GM19452 (cell line): ENCODE measurements at regions not wholly inside any gene's neighbourhood (a gene's known extent, or its start where the extent isn't known, plus 50 kb on each side); places are given as distances from the start of the nearest gene placed in this dataset.
"Not testable (repeated sequence)": the region's sequence is repeated elsewhere in the genome, so short reads cannot be mapped to it uniquely, and the experiment has no call there.

Experiments used
- ATAC-seq: cut with Tn5 transposase; IDR thresholded peaks from one replicate; pipeline ENCODE4 v1.9.1; 2021; ENCODE audit not compliant: unreplicated experiment

DNA sequence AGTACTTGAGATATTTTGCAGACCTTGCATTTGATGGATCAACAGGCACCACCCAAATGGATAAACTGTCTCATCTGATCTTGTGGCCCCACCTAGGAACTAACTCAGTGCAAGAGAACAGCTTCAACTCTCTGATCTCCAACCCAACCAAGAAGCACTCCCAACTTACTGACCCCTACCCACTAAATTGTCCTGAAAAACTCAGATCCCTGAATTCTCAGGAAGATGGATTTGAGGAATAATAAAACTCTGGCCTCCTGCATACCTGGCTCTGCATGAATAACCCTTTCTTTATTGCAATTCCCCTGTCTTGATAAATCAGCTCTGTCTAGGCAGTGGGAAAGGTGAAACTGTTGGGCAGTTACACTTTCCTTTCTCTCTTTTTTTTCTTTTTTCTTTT lies 247.9 kb downstream of the ZPLD1 start:
- no peak for ATAC-seq

DNA sequence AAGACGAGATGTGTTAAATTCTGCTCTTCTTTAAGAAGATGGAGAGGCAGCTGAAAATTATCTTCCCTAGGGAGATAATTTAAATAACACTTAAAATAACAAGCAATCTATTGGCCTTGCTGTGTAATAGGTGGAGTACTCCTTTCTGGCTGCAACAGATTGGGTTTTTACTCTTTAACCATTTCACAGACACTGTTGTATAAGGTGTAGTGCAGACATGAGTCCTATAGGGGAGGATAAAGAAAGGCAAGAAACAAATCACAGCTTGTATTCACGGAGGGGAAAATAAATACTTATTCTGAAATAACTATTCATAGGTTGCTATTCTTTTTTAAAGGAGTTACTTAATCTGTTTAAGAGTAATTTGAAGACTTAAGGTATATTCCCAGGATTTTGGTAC lies 252.0 kb downstream of the ZPLD1 start:
- ATAC-seq, result no peak

DNA sequence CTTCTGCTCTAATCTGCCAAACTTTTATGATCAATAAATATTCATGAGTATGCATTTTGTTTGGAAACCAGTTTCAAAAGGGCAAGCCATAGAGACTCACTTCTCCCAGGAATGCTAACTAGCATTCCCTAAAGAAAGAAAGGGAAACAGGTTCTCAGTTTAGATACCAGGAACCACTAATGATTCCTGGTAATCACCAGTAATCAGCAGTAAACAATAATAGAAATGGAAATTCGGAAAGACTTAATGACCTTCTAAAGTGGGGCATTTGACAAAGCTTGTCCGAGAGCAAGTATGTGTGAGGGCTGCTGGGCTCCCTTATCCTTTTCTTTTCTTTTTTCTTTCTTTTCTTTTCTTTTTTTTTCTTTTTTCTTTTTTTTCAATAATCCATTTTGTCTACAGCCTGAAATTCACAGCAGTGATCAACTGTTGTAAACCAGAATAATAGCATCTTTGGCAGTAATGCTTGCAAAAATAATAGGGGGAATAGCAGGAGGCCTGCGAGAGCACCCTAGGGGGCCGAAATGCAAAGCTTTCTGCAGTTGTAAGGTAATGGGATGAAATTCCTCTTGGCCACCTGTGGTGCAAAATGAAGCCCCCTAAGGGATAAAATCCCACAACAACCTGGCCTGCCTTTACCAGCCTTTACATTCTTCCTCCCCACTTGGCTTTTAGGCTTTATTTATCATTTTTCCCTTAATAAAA lies 253.2 kb downstream of the ZPLD1 start:
- no peak for ATAC-seq

DNA sequence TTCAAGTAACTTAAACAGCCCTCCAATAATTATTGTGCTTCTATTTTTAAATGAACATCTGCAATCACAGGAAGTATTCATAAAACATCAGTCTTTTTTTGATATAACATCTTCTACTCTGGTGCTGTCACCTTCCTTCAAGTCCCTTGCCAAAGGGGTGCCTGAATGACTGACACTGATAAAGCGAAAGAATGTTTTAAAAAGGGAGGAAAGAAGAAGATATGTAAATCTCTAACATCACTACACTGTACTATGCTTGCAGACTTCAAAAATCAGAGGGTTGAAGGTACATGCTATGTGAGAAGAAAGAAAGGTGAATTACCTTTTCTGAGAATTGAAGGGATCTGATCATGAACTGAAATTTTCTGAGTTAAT lies 253.7 kb downstream of the ZPLD1 start:
- no peak for ATAC-seq

DNA sequence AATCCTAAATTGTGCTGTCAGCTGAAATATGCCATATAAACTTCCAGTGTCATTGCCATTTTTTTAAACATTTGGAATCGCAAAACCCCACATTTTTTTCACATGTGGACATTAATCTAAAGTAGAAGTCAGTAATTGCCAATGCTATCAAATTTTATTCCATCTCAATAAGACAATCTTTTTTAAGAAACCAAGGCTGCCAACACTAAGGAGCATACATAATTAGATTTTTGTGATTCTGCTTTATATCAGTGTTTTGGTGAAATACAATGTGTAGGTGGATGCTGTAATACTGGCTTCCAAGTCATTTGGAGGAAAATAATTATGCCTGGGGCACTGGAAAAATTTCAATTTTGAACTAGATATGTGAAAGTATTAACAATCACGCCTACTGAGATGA lies 256.7 kb downstream of the ZPLD1 start:
- ATAC-seq, result no peak

DNA sequence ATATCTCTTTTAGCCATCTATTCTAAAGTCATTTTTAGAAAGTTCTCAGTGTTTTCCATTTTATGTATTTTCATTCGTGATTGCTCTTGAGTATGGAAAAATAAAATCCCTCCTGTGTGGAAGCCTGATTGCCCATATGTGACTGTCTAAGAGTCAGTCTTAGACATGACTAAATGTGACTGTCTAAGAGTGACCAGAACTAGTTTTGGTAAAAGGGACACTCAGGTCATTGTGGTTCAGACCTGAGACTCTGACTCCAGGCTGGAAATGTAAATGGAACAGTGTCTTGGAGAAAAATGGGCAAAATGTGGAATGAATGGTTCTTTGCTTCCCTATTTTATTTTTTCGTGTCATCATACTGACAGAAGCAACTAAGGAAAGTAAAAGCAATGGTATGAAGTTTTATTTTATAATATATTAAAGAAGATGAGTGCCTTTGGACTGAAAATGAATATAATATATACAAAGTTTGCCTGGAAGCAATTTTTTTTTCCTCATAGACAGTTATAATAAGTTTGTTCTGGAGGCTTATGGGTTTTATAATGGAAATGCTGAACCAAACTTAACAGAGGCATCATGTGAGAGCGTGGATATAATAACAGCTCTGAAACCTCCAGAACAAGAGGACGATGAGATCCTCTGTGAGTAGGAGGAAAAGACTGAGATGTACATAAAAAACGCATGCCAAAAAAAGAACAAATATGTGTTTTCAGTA lies 264.4 kb downstream of the ZPLD1 start:
- ATAC-seq, result no peak

DNA sequence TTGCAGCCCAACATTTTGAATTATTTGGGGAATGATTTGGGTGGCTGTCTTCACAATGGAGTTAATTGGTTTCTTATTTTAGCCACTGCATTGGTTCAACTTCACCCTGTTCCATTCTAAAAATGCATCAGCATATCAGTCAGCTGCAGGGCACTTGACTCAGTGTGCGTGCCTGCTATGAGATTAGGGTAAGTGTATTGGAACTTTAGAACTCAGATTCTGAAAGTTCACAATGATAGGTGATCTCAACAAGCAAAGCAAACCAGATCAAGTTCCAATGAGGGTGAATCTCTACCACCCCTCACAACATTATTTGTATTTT lies 265.0 kb downstream of the ZPLD1 start:
- no peak for ATAC-seq

DNA sequence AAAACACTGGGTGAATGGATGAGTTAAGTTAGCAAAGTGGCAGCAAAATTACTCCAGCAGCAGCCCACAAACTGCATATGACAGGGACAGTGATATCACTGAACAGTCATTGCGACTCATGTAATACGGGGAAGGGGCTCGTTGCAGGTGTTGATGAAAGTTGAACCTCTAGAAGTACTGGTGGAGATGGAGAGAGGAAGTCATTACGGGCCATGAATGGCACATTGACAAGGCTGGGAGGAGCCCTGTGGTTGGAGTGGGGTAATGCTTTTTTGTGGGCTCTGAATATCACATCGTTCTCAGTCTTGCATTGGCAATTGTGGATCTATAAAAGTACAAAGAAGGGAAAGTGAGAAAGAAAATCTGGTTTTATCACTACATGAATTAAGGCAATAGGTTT lies 278.1 kb downstream of the ZPLD1 start:
- no peak for ATAC-seq

DNA sequence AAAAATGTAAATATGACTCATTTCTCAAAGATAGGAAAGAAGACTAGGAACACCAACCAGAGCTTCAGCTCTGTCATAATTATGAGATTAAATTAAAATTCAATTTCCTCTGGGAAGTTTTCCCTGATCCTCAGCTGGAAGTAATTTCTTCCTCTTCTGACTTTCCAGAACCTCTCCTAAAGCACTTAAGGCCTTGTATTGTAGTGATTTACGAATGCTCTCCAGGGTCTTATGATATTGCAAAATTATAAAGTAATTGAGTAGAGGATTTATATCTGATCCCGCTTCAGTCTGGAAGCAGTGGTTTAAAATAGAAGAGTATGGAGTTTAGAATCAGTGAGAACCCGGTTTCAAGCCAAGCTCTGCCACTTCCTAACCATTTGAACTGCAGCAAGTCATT lies 279.8 kb downstream of the ZPLD1 start:
- peak; percentile 22 for ATAC-seq

DNA sequence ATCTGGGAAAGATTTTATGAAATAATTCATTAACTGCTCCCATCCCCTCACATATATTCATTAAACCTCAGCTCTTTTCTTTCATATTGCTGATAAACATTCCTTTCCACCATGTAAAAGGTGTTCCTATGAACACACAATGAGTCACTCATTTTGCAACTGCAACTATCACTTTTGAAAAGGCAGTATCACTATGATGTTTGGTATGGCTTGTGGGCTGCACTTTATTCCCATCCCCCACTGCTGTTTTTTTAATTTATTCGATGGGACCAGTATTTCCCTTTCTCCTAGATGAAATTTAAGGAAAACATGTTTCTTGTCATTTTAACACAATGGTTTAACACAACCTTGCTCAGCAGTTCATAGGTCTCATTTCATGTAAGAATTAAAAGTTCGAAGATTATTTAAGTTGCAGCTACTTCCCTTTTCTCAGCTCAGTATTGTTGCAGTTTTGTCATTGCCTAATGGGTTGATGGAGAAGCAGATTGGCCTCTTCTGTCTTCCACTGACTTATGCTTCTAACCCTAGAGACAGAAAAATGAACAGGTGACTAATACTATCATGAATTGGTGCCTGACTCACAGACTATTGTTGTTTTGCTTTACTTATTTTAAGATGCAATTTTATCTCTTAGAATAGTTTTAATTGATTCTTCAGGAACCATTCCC lies 280.3 kb downstream of the ZPLD1 start:
- ATAC-seq, result peak; percentile 95

DNA sequence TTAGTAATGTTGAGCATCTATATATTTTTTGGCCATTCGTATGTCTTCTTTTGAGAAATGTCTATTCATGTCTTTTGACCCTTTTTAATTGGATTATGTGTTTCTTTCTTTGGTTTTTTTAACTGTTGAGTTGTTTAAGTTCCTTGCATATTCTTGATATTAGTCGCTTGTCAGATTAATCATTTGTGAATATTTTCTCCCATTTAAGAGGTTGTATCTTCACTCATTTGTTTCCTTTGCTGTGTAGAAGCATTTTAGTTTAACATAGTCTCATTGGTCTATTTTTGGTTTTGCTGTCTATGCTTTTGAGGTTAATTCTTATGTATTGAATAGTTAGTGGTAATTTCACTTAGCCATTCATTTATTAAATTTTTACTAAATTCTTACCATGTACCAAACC lies 283.8 kb downstream of the ZPLD1 start:
- no peak for ATAC-seq

DNA sequence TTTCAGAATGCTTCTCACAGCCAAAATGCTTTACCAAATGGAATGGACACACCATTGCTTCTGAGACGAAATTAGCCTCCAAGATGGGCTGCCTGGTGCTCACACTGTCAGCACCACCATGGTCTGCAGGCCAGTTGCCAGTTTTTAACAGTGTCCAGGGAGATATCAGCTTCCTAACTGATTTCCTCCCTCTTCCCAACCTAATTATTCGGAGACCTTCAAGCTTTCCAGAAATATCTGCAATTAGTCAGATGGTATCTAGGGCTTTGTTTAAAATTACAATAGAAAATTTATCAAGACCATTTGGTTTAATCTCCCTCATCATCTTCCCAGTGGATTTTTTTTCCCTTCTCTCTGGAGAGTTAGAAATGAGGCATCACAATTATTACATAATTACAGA lies 287.5 kb downstream of the ZPLD1 start:
- no peak for ATAC-seq

DNA sequence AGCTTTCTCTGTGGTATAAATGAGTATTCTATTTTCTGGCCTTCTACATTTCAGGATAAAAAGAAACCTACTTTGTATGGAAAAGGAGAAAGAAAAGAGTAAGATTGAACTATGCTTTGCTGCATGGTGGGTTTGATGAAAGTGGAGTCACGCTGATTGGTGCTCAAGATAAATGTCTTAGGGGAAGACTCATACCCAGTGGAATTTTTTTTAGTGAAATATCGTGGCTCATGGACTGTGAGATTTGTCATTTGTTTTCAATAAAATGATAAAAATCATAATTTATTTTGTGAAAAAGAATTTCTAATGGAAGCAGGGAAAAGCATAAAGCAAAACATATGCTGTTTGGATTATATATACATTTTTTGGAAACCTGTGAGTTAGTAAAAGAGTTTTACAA lies 292.5 kb downstream of the ZPLD1 start:
- no peak for ATAC-seq

DNA sequence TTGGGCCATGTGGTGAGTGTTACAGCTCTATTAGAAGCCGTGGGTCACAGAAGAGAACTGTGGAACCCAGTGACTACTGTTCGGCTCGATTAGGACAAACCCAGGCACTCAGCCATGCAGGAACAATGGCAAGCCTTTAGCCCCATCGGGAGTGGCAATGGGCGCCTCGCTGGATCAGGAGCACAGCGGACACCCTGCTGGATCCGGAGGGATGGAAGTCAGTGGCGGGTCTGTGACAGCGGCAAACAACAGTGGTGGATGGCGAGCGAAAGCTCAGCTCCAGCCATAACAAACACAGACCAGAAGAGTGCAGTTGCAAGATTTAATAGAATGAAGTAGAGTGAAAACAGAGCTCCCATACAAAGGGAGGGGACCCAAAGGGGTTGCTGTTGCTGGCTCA lies 297.8 kb downstream of the ZPLD1 start:
- not testable (repeated sequence) for ATAC-seq

DNA sequence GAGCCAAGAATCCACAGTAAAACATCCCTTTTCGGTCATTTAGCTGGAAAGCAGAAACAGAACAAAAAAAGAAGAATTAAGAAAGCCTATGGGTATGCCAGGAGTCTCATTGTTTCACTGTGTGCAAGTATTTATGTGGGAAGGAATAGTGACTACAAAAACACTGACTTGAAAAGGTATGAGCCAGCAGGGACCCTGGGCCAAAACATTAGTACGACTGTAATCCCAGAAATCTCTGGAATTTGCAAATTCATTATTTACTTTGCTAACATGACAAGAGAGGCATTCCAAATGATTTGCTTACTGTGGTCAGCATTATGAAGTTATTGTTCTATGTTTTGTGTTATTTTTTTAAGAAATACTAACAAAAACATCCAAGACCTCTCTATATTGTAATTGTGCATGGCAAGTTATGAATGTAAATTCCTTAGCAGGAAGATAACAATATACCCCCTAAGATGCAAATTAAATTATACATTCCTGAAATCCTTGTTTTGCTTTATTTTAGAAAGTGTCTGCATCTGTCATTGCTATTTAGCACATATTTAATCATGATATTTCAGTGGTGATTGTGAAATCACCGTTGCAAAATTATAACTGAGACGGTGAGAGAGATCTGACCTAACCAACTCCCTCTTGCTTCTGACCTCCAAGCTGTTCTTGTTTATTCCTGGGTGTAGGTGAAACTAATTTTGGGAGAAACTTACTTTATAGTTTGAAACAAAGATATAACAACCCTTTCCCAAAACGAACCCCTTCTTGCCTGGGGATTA lies 299.2 kb downstream of the ZPLD1 start:
- no peak for ATAC-seq

DNA sequence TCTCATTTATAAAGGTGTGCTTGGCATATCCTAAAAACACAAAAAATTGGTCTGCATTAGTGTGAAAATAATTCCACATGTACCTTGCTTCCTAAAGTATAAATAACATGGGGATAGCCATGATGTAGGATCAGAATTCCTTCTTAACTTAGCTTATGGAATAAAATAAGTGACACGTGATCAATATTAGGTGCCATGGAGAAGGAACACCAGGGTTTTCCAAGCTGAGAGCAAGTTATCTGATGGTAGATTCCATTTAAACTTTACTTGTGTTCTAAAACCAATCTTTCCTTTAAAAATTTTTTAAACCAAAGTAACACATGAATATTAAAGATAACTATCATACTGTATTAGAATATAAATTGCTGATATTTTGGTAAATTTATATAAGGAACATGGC lies 300.5 kb downstream of the ZPLD1 start:
- ATAC-seq, result no peak

DNA sequence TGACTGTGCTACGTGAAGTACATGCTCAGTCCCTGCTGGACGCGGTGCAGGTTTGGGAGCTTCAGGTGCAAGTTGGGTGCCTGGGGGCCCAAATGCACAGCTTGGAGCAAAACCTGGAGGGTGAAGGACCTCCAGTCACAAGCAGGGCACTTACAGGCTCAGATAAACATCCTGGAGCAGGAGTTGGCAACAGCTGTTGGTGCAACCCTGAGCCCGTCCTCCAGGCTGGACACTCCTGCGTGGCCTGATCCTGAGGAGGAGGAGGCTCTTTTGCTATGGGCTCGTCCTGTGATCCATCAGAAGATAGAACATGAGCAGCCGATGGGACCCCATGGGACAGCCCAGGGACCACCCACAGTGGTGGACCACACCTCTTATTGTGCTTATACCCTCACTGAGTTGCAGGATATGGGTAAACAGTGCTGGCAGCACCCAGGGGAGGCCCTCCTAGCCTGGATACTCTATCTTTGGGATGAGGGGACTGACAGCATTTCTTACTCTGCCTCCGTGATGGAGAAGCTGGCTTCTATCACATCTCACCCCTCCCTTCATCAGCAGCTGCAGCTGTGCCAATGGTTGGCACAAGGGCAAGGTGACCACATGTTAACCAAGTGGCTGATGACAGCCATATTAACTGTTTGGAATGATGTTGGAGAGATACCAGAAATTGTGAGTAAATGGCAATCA lies 301.6 kb downstream of the ZPLD1 start:
- no peak for ATAC-seq

DNA sequence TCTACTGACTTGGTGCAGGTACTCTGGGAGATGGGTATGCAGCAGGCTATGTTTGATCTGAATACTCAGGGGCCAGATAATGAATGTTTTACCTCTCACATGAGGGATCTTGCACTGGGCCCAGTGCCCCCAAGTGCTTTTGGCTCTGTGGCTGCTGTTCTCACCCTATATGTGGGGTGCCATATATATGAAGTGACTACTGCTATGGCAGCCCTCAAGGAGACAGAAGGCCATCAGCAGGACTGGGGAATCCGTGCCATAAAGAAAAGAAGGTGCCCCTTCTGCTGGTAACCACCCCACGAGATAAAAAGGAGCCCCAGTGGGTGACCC lies 302.1 kb downstream of the ZPLD1 start:
- ATAC-seq, result no peak

DNA sequence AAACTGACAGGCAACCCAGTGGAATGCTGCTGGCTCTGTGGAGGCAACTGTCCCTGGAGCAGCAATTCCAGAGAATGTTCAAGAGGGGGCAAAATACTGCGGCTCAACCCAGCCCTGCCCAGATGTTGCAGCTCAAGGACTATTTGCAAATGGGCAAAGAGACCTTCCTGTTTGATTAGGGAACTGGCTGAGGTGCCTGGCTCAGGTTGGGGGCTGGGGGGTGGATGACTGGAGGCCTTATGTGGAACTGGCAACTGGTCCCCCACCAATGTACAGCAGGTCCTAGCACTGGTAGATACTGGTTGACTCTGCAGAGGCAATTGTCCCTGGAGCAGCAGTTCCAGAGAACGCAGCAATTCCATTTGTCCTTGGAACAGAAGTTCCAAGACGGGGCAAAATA lies 302.5 kb downstream of the ZPLD1 start:
- no peak for ATAC-seq

DNA sequence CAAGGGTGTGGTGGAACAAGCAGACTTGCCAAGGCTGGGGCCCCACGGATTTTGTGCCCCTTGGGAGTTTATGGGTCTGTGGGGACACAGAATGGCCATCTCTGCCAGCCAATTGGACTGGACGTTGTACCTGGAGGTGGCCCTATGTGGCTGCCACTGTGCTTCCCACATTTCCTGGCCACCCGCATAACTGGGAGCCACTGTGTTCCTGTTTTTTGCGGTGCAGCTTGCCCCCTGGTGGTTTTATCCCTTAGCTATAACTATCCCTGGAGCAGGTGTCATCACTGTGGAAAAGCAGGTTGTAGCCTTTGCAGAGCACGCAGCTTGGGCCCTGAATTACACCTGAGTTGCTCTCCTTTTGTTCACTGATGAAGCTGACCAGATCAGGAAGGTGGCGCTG lies 306.3 kb downstream of the ZPLD1 start:
- ATAC-seq, result no peak

DNA sequence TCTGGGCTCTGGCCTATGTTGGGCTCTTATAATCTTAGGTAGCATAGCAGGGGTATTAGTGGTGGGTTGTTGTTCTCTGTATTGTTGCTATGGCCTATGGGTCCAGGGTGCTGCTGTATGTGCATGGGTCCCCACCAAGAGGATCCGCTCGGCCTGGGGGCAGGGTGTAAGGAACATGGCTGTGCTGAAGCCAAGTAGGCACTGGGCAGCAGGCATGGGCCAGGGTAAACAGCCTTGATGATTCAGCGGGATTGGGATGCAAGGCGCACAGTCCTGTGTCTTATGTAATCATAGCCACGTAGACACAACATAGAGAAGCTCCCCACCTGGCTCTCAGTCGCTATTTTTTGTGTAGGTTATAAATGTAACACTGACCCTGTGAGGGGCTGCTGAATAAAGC lies 306.9 kb downstream of the ZPLD1 start:
- no peak for ATAC-seq
